ENCODE measurements at regions not wholly inside any gene's neighbourhood (a gene's known extent, or its start where the extent isn't known, plus 50 kb on each side); places are given as distances from the start of the nearest gene placed in this dataset.
A peak's percentile ranks its signal among the peaks of the same experiment; 100 is the strongest.

GRCh38 chr9:3751125-3751758, 225.4 kb upstream of the RFX3 start:
- Histone ChIP-seq H2AFZ (ENCODE audit: low read length) (no peak overlapping the region), H3K23ac (ENCODE audit: insufficient read length, low read depth, low read length) (no peak overlapping the region), H3K18ac (ENCODE audit: insufficient read length, low read depth, low read length) (no peak overlapping the region), H3K27me3 (ENCODE audit: insufficient read depth, low read length) (no peaks in the 10 kb centered on the region), H3T11ph (ENCODE audit: low read length) (no peak overlapping the region), H2BK12ac (ENCODE audit: insufficient read length, low read depth, low read length) (no peak overlapping the region), H3K9me3 (ENCODE audit: control insufficient read depth, low read depth, low read length) (no peaks in the 10 kb centered on the region), H3K79me2 (ENCODE audit: insufficient read depth, low read length) (no peaks in the 10 kb centered on the region), H3K4me1 (ENCODE audit: insufficient read depth, low read length) (no peaks in the 10 kb centered on the region; the same call in 1 of the 2 replicates), H4K5ac (ENCODE audit: insufficient read length, low read depth, low read length) (no peak overlapping the region), H3K27ac (ENCODE audit: insufficient read length, low read depth, low read length) (no peak overlapping the region), H3K14ac (ENCODE audit: insufficient read depth, low read length) (no peak overlapping the region), H3K4ac (ENCODE audit: low read depth, low read length) (no peak overlapping the region), H2BK5ac (ENCODE audit: insufficient read length, low read length) (no peak overlapping the region), H3K4me2 (ENCODE audit: insufficient read depth, insufficient read length, low read length) (no peak overlapping the region), H4K8ac (replicated peaks; ENCODE audit: insufficient read length, low read depth, low read length) (no peak overlapping the region), H4K91ac (ENCODE audit: insufficient read length, low read depth, low read length) (no peak overlapping the region), H2AK5ac (ENCODE audit: insufficient read length, low read length) (no peak overlapping the region), H3K56ac (ENCODE audit: insufficient read length, low read depth, low read length) (no peak overlapping the region), H4K20me1 (ENCODE audit: control insufficient read depth, insufficient read depth, insufficient read length) (no peaks in the 10 kb centered on the region), H2BK120ac (ENCODE audit: low read depth, low read length, poor library complexity, severe bottlenecking) (no peak overlapping the region), H3K23me2 (ENCODE audit: insufficient read length, low read depth, low read length, poor library complexity, severe bottlenecking) (no peaks in the 10 kb centered on the region), H2BK15ac (ENCODE audit: low read depth, low read length) (no peak overlapping the region), H3K9ac (ENCODE audit: extremely low read depth, insufficient read length, low read length) (no peak overlapping the region), H3K79me1 (ENCODE audit: insufficient read depth, low read depth, low read length, poor library complexity, severe bottlenecking) (no peaks in the 10 kb centered on the region), H2BK20ac (ENCODE audit: low read depth, low read length, poor library complexity, severe bottlenecking) (no peak overlapping the region)
- H3K9me3 Mint-ChIP-seq, result no peaks in the 10 kb centered on the region
- H3K27ac Mint-ChIP-seq, result peak overlapping the region in 1 of 3 experiments; percentile 94; a peak in 3 of 7 replicates
- no peak for DNase-seq
- no peak overlapping the region for H3K4me3 Mint-ChIP-seq
- H3K27me3 Mint-ChIP-seq (ENCODE audit: low read depth), result no peaks in the 10 kb centered on the region
- peaks cover 0 to 2% (median 0%) of the 10 kb centered on the region in 3 experiments; a peak in 2 of 7 replicates for H3K36me3 Mint-ChIP-seq (ENCODE audit: insufficient read depth in 1 of 3, low read depth in 3 of 3)
- no peak for TF ChIP-seq CTCF (conservative IDR thresholded peaks at IDR 0.05)
- H3K4me1 Mint-ChIP-seq, result peaks cover 18 to 21% of the 10 kb centered on the region in 2 experiments
- WGBS (ENCODE audit: extremely low coverage, insufficient read length, low lambda C conversion rate), result no CpG with 5 or more reads among the region's 2 CpGs

Data from H9 (cell line).